ENCODE measurements at regions not wholly inside any gene's neighbourhood (a gene's known extent, or its start where the extent isn't known, plus 50 kb on each side); places are given as distances from the start of the nearest gene placed in this dataset.

GRCh38 chr9:81508476-81508875 is 180.9 kb downstream of the TLE1 start:
- no peak for DNase-seq
- TF ChIP-seq POLR2A (IDR thresholded peaks at IDR 0.05), result no peak
- TF ChIP-seq, protein P1, sequence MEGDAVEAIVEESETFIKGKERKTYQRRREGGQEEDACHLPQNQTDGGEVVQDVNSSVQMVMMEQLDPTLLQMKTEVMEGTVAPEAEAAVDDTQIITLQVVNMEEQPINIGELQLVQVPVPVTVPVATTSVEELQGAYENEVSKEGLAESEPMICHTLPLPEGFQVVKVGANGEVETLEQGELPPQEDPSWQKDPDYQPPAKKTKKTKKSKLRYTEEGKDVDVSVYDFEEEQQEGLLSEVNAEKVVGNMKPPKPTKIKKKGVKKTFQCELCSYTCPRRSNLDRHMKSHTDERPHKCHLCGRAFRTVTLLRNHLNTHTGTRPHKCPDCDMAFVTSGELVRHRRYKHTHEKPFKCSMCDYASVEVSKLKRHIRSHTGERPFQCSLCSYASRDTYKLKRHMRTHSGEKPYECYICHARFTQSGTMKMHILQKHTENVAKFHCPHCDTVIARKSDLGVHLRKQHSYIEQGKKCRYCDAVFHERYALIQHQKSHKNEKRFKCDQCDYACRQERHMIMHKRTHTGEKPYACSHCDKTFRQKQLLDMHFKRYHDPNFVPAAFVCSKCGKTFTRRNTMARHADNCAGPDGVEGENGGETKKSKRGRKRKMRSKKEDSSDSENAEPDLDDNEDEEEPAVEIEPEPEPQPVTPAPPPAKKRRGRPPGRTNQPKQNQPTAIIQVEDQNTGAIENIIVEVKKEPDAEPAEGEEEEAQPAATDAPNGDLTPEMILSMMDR (IDR thresholded peaks at IDR 0.05), result no peak
- Histone ChIP-seq H3K27me3 (no peaks in the 10 kb centered on the region), H3K9me3 (replicated peaks in 1 of 3) (no peaks in the 10 kb centered on the region), H3K27ac (no peak overlapping the region), H3K4me3 (no peak overlapping the region), H3K36me3 (replicated peaks in 1 of 2) (no peaks in the 10 kb centered on the region), H3K4me1 (replicated peaks in 1 of 2) (no peaks in the 10 kb centered on the region)
- intact Hi-C loops (cut with DNase I), result no loop called here
- WGBS, 4 donors, result 79 to 89% (median 83%) methylated on average over 12 of the region's 12 CpGs

DNA sequence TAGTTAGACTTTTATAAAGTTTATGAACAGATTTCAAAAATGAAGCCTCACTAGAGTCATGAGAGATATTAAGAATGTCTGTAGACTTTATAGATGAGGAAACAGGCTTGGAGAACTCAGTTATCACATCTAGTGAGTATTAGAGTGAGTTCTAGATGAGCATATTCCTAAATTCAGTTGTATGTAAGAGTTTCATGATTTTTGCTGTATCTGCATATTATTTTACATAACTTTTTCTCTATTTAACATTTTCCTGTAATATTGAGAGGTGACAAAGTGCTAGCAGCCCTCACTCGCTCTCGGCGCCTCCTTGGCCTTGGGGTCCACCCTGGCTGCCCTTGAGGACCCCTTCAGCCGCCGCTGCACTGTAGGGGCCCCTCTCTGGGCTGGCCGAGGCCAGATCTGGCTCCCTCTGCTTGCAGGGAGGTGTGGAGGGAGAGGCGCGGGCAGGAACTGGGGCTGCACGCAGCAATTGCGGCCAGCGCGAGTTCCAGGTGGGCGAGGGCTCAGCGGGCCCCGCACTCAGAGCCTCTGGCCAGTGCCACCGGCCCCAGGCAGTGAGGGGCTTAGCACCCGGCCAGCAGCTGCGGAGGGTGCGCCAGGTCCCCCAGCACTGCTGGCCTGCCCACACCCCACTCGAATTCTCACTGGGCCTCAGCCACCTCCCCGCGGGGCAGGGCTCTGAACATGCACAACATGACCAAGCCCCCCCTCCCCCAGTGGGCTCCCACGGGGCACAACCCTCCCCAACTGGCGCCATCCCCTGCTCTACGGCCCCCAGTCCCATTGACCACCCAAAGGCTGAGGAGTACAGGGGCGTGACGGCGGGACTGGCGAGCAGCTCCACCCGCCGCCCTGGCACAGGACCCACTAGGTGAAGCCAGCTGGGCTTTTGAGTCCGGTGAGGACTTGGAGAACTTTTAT is 182.1 kb downstream of the TLE1 start:
- Histone ChIP-seq H3K36me3 (replicated peaks in 1 of 2) (no peaks in the 10 kb centered on the region), H3K4me3 (no peak overlapping the region), H3K9me3 (replicated peaks in 1 of 3) (no peaks in the 10 kb centered on the region), H3K4me1 (replicated peaks in 1 of 2) (no peaks in the 10 kb centered on the region), H3K27me3 (no peaks in the 10 kb centered on the region), H3K27ac (no peak overlapping the region)
- intact Hi-C loops (cut with DNase I), result no loop called here
- no peak for DNase-seq
- TF ChIP-seq, protein P1 (IDR thresholded peaks at IDR 0.05), result no peak
- 79 to 96% (median 88%) methylated on average over 16 to 32 of the region's 32 CpGs for WGBS, 4 donors

- H3K27ac ChIP-seq, result peak overlapping the region in 1 of 5 donors; percentile 78
- no peak for TF ChIP-seq POLR2A (IDR thresholded peaks at IDR 0.05)
- TF ChIP-seq, protein P1 (IDR thresholded peaks at IDR 0.05), result no peak
- H3K9me3 ChIP-seq (replicated peaks in 1 of 3), result no peaks in the 10 kb centered on the region
- H3K4me1 ChIP-seq (replicated peaks in 1 of 2), result peaks cover 6 to 13% of the 10 kb centered on the region in 2 donors
- H3K4me3 ChIP-seq, result no peak overlapping the region
- intact Hi-C loops (cut with DNase I), result no loop called here
- WGBS, 4 donors, result 70 to 80% (median 75%) methylated on average over 2 of the region's 2 CpGs
- no peaks in the 10 kb centered on the region for H3K27me3 ChIP-seq
- no peaks in the 10 kb centered on the region for H3K36me3 ChIP-seq (replicated peaks in 1 of 2)
- DNase-seq, result no peak
These were observed 189.8 kb downstream of the TLE1 start for GRCh38 chr9:81499594-81499993.

DNA sequence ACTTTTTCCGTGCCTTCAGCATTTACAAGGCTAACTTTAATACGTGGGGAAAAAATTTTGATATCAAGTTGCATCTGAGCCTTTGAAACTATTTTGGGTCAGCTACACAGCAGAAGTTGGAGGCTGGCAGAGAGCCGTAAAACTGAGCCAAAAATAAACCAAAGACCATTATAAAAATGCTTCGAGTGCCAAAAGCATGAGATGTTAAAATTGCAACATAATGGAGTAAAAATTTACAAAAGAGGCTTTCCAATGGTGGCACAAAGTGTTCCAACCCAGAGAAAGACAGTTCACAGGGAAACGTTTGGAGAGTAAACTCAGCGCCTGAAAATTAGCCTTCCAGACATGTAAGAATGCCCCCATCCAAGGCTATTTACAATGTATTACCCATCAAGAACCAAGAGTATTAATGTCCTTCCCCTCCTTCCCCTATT is 190.3 kb downstream of the TLE1 start:
- Histone ChIP-seq H3K36me3 (replicated peaks in 1 of 2) (no peaks in the 10 kb centered on the region), H3K9me3 (replicated peaks in 1 of 3) (no peaks in the 10 kb centered on the region), H3K4me1 (replicated peaks in 1 of 2) (peaks cover 6 to 13% of the 10 kb centered on the region in 2 donors), H3K27me3 (no peaks in the 10 kb centered on the region), H3K27ac (peak overlapping the region in 1 of 5 donors; percentile 78), H3K4me3 (peak overlapping the region in 1 of 4 donors; percentile 25)
- peak in 6 of 7 donors; percentile 48 to 74 (median 64) for DNase-seq
- intact Hi-C loops (cut with DNase I), result no loop called here
- WGBS, 4 donors, result 21 to 28% (median 25%) methylated on average over 6 of the region's 6 CpGs
- no peak for TF ChIP-seq POLR2A (IDR thresholded peaks at IDR 0.05)
- TF ChIP-seq, protein P1 (IDR thresholded peaks at IDR 0.05), result no peak

All from adrenal gland (tissue), 9 donors.